GM19043 (cell line): ENCODE measurements at regions not wholly inside any gene's neighbourhood (a gene's known extent, or its start where the extent isn't known, plus 50 kb on each side); places are given as distances from the start of the nearest gene placed in this dataset.
"Not testable (repeated sequence)": the region's sequence is repeated elsewhere in the genome, so short reads cannot be mapped to it uniquely, and the experiment has no call there.

Experiments
- ATAC-seq: cut with Tn5 transposase; IDR thresholded peaks from one replicate; pipeline ENCODE4 v1.9.1; 2021; ENCODE audit warnings: low read depth; ENCODE audit not compliant: unreplicated experiment

GRCh38 chr10:130689743-130690626 is 553.8 kb downstream of the GLRX3 start:
- no peak for ATAC-seq

DNA sequence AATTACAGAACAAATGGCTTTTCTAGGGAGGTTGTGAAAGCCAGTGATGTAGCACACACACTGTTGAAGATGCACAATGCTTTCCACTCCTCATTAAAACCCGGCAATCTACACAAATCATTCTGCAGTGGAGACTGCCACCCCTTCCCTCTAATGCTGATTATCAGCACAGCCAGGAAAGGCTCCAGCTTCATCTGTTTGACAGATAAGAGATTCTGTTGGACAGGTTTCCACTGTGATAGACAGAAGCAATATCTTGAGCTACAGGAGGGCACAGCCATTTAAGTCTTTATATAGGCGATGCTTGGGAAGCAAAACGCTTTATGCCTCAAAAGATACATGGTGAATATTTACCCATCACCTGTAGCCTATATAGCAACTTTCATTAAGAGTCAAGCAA is 555.6 kb downstream of the GLRX3 start:
- no peak for ATAC-seq

- no peak for ATAC-seq
These were observed 560.7 kb downstream of the GLRX3 start for GRCh38 chr10:130696870-130697269.

DNA sequence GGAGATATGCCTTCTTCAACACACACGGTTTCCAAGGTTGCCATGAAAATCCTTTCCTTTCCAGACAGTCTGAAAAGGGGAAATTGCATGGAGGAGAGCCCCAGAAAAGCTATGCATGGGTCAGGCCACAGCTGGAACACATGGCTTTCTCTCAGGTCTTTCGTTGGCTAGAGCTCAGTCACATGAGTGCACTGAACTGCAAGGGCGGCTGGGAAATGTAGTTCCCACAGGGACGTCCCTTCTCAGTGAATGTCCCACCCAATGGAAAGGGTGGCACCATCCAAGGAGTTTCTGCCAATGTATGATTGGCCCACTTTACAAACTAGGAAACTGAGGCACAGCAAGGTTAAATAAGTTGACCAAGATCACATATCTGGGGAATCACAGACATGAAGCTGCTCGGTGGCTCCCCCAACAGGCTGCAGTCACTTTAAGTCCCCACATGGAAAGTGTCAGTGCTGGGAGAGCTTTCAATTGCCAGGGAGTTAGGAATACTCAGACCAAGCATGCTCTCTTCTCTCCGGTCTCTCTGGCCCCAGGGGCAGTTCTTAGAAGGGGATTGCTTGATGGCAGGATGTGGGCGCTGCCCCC is 571.3 kb downstream of the GLRX3 start:
- ATAC-seq: no peak

DNA sequence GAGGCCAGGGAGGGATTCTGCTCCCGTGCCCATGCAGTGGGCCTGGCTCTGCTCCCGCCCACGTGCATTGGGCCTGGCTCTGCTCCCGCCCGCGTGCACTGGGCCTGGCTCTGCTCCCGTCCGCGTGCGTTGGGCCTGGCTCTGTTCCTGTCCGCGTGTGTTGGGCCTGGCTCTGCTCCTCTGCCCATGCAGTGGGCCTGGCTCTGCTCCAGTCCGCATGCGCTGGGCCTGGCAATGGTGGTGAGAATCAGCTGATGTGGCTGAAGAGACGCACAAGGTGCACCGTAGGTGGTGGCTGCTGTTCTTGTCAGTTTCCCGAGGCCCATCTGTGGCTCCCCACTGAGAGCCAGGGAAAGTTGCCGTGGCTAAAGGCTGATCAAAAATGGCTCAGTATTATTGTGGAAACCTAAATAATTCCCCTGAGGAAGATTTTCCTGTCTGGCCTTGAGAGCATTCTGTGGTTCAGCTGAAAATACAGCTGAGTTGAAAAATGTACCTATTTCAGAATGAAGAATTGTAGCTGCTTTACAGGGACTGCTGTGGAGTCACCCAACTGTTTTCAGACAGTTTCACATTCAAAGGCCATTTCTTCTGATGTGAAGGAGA is 572.4 kb downstream of the GLRX3 start:
- ATAC-seq: no peak

GRCh38 chr10:130709415-130709814 is 573.2 kb downstream of the GLRX3 start:
- no peak for ATAC-seq

GRCh38 chr10:130711072-130711471 is 574.9 kb downstream of the GLRX3 start:
- no peak for ATAC-seq

DNA sequence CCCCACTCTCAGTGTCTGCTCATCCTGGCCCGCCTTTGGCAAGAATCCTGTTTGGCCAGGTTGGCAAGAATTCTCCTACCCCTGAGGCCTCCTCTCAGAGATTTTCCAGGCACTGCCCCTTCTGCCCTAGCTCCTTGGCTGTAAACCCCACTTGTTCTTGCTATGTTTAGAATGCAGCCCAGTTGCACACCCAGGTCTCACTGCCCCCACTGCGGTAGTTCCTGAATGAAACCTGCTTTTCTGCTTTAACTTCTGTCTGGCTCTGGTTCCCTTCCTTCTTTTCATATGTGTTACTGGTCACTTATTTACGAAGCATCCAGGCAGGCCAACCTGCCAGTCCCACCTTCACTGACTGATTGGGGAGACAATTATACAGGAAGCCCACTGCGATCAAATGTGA is 576.9 kb downstream of the GLRX3 start:
- ATAC-seq: no peak

DNA sequence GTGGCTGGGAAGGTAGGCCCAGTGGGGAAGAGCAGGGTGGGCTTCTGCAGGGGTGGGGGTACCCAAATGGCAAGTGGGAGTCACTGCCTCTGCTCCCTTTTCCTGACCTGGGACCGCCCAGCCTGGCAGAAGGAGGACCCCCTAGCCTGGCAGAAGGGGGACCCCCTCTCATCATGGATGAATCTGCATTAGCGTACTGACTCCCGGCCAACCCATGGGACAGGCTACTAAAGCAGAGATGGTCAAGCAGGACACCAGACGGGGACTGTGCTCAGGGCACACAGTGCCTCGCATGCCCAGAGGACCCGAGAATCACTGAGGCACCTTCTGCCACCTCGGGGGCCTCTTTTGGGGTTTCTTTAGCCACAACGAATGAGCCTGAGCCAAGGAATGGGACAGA is 577.5 kb downstream of the GLRX3 start:
- no peak for ATAC-seq

DNA sequence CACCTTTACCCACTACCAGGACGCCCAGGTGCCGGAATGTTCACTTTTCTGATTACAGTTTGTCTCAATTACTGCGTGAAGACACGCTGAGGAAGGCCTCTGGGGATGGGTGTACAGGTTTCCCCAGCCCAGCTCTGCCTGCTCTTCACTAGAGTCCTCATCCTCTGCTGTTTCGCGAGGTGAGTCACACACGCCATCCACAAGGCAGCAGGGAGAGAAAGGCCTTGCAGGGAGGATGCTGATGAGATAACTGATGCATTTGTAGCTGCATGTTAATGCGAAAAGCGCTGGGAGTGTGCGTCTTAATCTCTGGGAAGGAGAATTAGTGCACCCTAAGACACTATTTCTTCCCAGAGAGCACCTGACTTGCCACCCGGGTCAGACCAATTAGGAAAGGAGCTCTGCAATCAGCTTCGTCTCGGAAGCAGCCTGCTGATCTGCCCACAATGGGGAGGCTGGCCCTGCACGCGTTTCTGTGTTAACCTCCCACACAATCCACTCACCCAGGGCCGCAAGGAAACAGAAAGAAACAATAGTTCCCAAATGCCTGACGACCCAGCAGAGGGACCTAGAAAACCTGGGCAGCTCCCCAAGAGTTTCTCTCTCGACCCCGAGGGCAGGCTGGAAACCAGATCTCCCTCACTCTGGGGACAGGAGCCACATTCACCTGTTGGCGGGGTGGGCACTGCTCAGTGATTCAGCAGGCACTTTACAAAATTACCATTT is 578.7 kb downstream of the GLRX3 start:
- ATAC-seq: no peak

GRCh38 chr10:130715686-130716670 is 579.8 kb downstream of the GLRX3 start:
- no peak for ATAC-seq

DNA sequence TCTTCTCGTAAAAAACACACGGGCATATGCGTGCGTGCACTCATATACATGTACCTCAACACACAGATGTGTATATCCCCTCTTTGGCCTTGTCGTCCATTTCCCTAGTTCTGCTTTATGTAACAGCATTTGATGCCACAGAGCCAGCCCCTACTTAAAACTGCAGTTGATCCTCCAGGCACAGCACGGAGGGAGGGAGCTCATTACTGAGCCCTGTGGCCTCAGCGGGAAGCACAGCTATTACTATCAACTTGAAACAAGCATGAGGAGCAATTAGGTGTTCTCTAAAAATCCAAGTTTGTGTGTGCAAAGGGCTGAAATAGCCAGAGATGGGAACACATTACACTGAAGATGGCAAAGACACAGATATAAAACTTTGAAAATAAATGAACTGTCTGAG is 580.9 kb downstream of the GLRX3 start:
- ATAC-seq: no peak

GRCh38 chr10:130718744-130719447 is 582.7 kb downstream of the GLRX3 start:
- ATAC-seq: not testable (repeated sequence)

- ATAC-seq: no peak
These were observed 583.2 kb downstream of the GLRX3 start for GRCh38 chr10:130719448-130719752.

- ATAC-seq: no peak
These were observed 584.0 kb downstream of the GLRX3 start for GRCh38 chr10:130720235-130720634.

- ATAC-seq: no peak
These were observed 585.8 kb downstream of the GLRX3 start for GRCh38 chr10:130721971-130722370.

DNA sequence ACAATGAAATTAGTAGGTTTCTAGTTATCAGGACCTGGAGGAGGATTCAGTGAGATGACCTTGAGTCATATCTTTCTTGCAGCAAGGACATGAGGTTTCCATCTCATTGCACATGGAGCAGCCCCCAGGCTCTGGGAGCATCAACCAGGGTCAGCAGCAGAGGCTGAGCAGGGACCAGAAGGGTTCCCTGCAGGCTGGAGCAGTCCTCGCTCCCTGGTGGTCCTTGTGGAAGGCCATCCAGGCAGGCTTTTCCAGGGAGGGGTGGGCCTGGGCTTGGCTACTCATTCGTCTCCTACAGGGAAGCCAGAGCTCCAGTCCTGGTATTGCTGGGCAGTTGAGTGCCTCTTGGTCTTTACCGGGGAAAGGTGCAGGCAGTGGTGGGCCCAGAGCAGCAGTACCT is 587.5 kb downstream of the GLRX3 start:
- ATAC-seq: no peak

GRCh38 chr10:130725474-130725970 is 586.0 kb downstream of the TCERG1L start:
- ATAC-seq: no peak

DNA sequence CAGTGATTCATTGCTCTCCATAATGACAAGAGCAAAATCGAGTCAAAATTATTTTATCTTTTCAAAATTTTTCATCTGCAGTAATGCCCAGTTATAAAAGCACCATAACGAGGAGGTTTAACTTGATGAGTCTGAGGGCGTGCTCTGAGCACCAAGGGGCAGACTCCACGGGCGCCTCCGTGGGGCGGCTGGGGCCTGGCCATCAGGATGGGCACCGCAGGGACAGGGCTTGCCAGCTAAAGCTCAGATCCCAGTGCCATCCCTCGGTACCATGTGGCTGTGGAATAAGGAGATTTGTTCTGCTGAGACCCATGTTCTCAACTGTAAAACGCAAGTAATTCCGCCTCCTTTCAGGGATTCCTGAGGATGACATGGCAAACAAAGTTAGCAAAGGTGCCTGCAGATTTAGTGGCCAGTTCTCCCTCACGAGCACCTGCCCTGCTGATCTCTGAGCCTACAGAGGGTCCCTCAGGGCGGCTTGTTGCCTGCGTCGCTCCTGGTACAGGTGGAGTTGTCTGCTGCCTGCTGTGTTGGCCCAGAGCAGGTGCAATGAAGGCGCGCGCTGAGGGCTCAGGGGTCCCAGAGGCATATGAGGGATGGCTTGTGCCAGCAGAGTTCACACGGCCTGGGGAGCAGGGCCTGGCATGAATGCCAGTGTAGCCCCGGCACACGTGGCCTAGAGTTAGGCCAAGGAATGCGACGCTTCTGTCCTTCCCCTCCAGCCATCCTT is 584.4 kb downstream of the TCERG1L start:
- no peak for ATAC-seq
